ENCODE measurements at regions not wholly inside any gene's neighbourhood (a gene's known extent, or its start where the extent isn't known, plus 50 kb on each side); places are given as distances from the start of the nearest gene placed in this dataset.
"Not testable (repeated sequence)": the region's sequence is repeated elsewhere in the genome, so short reads cannot be mapped to it uniquely, and the experiment has no call there.

DNA sequence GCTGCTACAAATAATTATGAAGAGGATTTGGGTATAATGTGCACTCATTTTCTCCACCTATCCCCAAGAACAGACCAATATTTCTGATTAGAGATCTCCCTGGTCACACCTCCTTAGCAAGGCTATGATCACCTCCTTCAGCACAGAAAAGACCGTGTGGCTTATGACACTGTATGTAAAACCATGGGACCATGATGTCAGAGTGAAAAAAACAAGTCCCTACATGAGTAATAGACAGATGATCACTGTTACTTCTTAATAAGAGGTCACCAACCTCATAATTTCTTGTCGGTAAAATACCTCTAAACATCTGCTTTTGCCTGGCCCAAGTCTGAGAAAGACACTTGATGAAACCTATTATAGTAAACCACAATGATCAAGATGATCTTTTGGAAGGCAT, 330.6 kb upstream of the F9 start:
- no peak for DNase-seq

DNA sequence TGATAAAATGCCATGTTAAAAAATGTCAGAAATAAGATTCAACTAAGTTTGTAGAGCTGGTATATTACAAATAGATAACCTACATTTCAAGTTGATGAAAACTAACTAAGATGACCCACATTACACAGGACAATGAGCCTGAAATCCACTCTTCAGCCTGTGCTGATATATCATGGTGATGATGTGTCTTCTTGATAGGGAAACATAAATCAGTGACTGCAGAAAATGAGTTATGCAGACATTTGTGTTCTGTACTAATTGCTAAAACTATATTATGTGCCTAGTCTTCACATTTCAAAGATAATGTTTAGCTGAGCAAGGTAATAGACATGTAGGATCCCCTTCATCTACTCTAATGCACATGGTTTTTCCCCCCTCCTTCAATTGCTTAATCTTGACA, 331.6 kb upstream of the F9 start:
- no peak for DNase-seq

DNA sequence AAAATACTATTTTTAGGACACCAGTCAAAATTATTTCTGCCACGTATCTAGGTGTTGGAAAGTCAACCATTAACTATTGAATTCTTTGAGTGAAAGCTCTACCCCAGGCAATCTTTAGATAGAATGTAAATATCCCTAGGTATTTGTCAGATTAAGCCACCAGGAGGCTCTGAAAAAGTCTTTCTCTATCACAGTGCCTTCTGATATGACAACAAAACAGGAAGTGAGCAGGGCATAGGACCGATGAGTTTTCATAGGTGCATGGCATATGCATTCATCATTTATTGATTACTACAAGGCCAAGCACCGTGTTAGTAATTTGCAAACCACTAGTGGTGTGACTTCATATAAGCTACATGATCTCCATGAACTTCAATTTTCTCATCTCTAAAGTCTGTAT, 333.6 kb upstream of the F9 start:
- DNase-seq: no peak

DNA sequence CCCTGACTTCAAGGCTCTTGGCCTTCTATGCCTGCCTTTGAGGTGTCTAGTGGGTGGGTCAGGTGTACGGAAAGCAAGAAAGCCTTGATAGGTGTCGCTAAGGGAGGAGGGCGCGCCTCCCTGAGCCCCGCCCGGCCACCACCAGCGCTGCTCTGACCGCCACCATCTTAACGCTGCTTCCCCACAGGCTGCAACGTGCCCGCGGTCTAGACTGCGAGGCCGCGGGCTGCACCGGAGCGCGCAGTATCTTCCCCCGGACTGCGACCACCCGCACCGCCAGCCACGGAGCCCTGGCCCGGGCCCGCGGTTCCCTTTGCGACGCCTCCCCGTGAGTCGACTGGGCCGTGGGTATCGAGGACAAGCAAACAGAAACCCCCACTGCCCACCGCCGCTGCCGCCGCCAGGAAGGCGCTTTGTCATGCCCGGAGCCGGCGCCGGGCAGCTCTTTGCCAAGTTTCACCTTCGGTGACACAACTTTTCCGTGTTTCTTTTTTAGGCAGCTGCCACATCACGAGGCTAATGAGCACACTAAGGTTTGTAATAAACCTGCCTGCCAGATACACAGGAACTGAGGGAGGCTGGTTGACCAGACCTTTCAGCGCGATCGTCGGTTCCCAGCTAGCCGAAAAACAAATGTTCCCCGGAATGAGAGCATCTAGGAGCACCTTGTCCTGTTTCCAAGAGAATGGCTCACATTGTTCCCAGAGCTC, 335.8 kb upstream of the F9 start:
- no peak for DNase-seq

GRCh38 chrX:139192386-139192961, 338.1 kb upstream of the F9 start:
- no peak for DNase-seq

DNA sequence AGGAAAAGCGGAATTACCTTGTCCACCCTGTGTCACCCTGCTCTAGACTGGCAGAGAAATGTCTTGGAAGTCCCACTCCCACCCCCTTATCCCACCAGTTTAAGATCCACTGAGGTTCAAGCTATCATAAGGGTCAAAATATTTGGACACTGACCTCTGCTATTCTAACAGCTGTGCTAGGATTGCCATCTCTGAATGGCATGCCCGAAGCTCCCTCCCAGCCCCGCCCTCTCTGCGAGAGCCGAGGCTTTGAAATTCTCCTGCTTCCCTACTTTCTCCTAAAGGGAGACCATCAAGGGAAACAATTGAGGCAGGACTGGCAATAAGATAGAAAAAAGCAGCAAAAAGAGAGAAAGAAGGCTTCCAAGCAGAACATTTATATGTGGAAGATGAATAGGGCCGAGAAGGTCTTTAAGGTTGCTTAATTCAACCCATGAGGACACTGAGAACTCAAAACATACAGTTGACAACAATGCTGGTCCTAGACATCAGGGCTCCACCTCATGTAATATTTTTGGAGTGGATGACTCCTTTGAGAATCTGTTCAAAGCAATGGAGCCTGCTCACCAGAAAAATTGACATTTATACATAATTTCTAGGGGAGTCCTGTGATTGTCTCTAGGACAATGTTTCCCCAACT, 338.7 kb upstream of the F9 start:
- DNase-seq: no peak

DNA sequence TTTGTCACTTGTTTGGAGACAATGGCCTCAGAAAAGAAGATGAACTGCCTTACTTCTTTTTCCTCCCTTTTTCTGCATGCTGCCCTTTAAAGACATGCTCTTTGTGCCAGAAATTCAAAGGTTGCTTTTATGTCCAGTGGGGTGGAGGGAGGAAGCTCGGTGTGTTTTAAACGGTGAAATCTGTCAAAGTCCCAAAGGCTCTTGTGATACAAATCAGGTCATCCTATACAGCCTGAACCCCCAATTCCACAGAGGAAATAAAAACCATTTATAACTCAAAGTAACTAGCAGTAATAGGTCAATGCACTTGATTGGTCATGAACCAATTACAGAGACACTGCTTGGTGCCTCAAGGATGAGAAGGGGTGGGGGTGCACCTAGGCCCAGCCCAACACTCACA, 339.3 kb upstream of the F9 start:
- DNase-seq: no peak

DNA sequence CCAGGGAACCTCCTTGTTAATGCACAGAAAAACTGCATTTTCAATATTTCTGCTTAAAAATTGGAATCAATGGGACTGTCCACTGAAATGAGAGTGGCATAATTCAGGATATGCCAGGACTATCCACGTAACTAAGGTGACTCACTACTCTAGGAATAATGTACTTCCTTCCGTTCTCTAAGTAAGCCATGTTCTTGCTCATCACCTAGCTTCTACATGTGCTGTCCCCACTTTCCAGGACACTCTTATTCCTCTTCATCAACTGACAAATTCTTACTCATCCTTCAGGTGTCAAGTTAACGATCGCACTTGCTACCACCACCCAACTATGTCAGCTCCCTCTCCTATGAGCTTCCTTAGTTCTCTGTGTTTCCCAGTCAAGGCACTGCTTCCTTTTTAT, 342.8 kb upstream of the F9 start:
- DNase-seq: no peak

DNA sequence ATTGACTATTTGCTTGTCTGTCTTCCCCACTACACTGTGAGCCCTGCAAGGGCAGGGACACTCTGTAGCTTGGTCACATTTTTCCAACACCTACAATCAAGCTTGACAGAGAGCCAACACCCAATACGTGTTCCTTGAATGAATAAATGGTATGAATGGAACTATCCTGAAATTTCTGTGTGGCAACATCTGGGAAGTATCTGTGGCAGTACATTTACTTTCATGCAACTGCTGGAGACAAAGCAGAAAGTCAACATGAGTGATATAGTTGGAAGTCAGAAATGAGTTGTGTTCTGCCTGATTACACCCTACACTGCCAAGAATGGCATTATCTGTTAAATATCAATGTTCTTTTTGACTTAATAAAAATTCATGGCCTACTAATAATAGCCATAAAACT, 343.5 kb upstream of the F9 start:
- DNase-seq: no peak

GRCh38 chrX:139179592-139179991, 350.9 kb upstream of the F9 start:
- DNase-seq: no peak

DNA sequence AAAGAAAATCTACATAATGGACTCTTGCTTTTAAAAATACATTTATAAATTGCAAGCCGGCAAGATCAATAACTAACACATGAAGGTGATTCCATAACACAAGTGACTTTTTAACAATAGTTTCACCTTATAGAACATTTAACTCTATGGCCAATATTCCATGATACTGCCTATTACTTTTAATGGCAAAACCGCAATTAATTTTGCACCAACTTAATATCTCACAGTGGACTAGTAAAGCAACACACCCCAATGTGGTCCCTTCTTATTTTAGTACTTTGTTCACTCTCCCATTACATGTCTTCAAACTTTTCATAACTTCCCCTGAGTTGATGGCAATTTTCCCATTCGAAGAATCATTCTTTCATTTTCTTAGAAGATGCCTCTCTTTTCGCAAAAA, 351.6 kb upstream of the F9 start:
- DNase-seq: no peak

DNA sequence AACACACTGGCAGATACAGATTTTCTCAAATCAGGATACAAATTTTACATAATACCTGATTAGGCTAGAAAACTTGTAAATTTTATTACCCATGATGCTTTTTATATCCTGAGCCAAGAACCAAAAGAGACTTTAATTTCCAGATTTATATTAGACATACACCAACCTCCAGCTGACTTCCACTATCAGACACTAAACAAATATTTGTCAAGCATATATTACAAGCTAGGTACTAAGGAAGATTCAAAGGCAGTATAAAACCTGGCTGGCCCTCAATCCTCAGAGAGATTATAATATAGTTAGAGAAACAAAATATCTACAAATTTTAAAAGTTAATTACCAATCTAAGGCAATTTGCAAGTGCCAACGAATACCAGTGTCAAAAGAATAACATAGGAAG, 357.8 kb upstream of the F9 start:
- DNase-seq: no peak

DNA sequence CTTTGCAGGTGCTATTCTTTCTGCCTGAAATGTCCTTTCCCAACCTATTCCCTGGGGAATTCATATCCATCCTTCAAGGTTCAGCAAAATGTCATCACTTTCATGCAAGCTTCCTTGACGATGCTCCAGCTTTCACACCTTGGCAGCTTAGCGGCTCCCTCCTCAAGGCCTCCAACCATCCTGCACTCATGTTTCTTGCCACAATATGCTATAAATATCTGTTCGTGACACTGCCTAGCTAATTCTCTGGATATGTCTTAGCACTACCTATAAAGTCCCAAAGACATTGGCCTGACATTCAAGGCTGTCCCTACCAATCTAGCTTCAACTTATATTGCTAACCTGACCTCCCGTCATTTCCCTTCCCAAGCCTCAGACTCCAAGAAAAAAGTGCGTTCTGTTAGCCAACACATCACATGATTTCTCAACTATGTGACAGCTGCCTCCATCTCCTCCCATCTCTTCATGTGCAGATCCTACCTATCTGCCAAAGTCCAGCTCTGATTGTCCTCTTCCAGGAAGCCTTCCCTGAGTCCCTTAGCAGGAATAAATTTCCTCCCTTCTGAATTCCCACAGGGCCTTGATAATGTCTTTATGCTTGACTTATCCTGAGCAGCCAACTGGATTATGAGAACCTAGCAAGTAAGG, 359.9 kb upstream of the F9 start:
- no peak for DNase-seq

- DNase-seq: no peak
Measured at GRCh38 chrX:139167282-139167681, 363.3 kb upstream of the F9 start.

- no peak for DNase-seq
Measured at GRCh38 chrX:139158256-139158655, 372.3 kb upstream of the F9 start.

GRCh38 chrX:139156356-139156755, 374.2 kb upstream of the F9 start:
- DNase-seq: no peak

GRCh38 chrX:139146625-139147024, 383.9 kb upstream of the F9 start:
- not testable (repeated sequence) for DNase-seq

DNA sequence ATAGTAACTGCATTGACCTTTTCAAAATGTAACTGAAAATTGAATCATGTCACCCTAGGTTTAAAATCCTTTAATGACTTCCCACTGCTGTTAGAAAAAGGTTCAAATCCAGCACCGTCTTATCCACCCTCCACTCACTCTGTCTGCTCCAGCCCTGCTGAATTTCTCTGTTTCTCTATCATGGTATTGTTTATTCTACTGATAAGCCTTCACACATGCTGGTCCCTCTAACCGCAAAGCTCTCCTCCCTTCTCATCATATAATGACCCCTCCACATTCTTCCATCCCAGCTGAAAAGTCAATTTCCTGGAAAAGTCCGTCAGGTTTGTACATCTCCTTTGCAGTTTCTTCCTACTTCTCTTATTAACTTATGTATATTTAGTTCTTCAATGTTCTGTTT, 389.2 kb upstream of the F9 start:
- DNase-seq: no peak

GRCh38 chrX:139134316-139134715, 396.2 kb upstream of the F9 start:
- DNase-seq: no peak

- DNase-seq: no peak
Measured at GRCh38 chrX:139126493-139126892, 404.0 kb upstream of the F9 start.

DNA sequence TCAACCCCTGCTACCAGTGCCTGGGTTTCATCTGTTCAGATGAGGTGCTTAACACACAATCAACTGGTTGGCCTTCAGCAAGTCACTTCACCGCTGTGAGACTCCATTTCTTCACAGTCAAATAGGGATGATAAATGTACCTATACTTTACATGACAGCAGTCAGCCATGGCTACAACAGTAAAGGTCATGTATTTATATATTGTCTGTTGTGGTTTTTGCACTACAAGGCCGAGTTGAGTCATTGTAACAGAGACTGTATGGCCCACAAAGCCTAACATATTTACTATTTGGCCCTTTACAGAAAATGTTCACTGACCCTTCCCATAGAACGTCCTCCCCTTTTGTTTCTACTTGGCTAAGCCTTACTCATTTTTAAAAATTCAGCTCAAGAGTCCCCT, 404.6 kb upstream of the F9 start:
- DNase-seq: no peak

DNA sequence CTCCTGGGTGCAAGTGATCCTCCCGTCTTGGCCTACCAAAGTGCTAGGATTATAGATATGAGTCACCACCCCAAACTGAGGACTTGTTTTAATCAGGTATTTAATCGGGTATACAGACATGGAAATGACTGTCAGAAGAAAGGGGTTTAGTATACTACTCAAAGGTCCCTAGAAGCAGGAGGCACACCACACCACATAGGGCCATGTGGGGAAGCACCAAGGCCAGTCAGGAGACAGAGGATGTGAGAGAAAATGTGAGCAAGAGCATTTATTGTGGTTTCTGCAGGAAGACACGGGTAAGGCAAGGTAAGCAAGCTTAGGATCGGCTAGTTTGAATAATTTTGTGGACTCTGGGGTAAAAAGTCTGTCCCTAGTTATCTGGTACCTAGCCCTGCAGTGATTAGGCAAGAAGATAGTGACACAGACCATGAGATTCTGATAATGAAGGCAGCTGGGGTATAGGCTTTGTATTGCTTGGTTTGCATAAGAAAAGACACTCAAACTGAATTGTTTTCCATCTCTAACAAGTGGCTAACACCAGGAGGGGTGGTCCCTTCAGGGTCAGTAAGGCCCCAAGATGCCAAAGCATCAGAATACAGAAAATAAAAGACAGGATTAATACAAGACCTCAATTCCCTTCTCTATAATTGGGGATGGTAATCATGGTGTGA, 408.8 kb upstream of the F9 start:
- DNase-seq: no peak

DNA sequence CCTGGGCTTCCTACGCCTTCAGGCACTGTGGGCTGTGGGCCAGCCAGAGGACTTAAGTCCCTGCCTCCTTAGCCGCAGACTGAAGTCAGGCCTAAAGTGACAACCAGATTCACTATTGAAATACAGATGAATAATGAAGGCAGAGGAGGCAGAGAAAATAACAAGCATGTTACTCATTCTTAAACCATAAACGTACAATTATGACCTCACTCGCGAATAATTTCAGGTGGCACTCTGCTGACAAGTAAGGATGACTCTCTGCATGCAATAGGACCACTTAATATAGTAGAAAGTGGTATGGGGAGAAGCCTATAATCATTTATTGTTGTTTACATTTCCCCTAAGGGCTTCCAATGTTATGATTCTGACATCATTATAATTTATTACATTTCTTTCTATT, 409.2 kb upstream of the FGF13 start:
- no peak for DNase-seq
